ENCODE measurements at regions not wholly inside any gene's neighbourhood (a gene's known extent, or its start where the extent isn't known, plus 50 kb on each side); places are given as distances from the start of the nearest gene placed in this dataset.

GRCh38 chrX:30955687-30956086, 66.6 kb upstream of the TAB3 start:
- H3K4me3 ChIP-seq (ENCODE audit: control insufficient read depth, low read depth, low read length): no peak overlapping the region
- no peak for TF ChIP-seq CTCF (IDR thresholded peaks at IDR 0.05; ENCODE audit: control insufficient read depth, insufficient read depth, low read depth, low read length, missing control alignments)
- DNase-seq (ENCODE audit: low read depth): no peak

- no peak for DNase-seq (ENCODE audit: low read depth)
- TF ChIP-seq CTCF (IDR thresholded peaks at IDR 0.05; ENCODE audit: control insufficient read depth, insufficient read depth, low read depth, low read length, missing control alignments): no peak
- H3K4me3 ChIP-seq (ENCODE audit: control insufficient read depth, low read depth, low read length): no peak overlapping the region
Observed at GRCh38 chrX:30951003-30951402, 61.9 kb upstream of the TAB3 start.

GRCh38 chrX:30950391-30950790, 61.3 kb upstream of the TAB3 start:
- DNase-seq (ENCODE audit: low read depth): no peak
- TF ChIP-seq CTCF (IDR thresholded peaks at IDR 0.05; ENCODE audit: control insufficient read depth, insufficient read depth, low read depth, low read length, missing control alignments): no peak
- H3K4me3 ChIP-seq (ENCODE audit: control insufficient read depth, low read depth, low read length): no peak overlapping the region

- no peak for TF ChIP-seq CTCF (IDR thresholded peaks at IDR 0.05; ENCODE audit: control insufficient read depth, insufficient read depth, low read depth, low read length, missing control alignments)
- no peak overlapping the region for H3K4me3 ChIP-seq (ENCODE audit: control insufficient read depth, low read depth, low read length)
- DNase-seq (ENCODE audit: low read depth): no peak
Observed at GRCh38 chrX:30949554-30949953, 60.5 kb upstream of the TAB3 start.

GRCh38 chrX:30948626-30949025, 59.6 kb upstream of the TAB3 start:
- no peak for DNase-seq (ENCODE audit: low read depth)
- no peak overlapping the region for H3K4me3 ChIP-seq (ENCODE audit: control insufficient read depth, low read depth, low read length)
- no peak for TF ChIP-seq CTCF (IDR thresholded peaks at IDR 0.05; ENCODE audit: control insufficient read depth, insufficient read depth, low read depth, low read length, missing control alignments)

- H3K4me3 ChIP-seq (ENCODE audit: control insufficient read depth, low read depth, low read length): no peak overlapping the region
- no peak for DNase-seq (ENCODE audit: low read depth)
- no peak for TF ChIP-seq CTCF (IDR thresholded peaks at IDR 0.05; ENCODE audit: control insufficient read depth, insufficient read depth, low read depth, low read length, missing control alignments)
Observed at GRCh38 chrX:30948051-30948450, 59.0 kb upstream of the TAB3 start.

- TF ChIP-seq CTCF (IDR thresholded peaks at IDR 0.05; ENCODE audit: control insufficient read depth, insufficient read depth, low read depth, low read length, missing control alignments): no peak
- no peak overlapping the region for H3K4me3 ChIP-seq (ENCODE audit: control insufficient read depth, low read depth, low read length)
Observed at GRCh38 chrX:30943984-30944383, 54.9 kb upstream of the TAB3 start.

More at GRCh38 chrX:30943984-30944383, 54.9 kb upstream of the TAB3 start:
- DNase-seq (ENCODE audit: low read depth): no peak
